ENCODE measurements at regions not wholly inside any gene's neighbourhood (a gene's known extent, or its start where the extent isn't known, plus 50 kb on each side); places are given as distances from the start of the nearest gene placed in this dataset.

DNA sequence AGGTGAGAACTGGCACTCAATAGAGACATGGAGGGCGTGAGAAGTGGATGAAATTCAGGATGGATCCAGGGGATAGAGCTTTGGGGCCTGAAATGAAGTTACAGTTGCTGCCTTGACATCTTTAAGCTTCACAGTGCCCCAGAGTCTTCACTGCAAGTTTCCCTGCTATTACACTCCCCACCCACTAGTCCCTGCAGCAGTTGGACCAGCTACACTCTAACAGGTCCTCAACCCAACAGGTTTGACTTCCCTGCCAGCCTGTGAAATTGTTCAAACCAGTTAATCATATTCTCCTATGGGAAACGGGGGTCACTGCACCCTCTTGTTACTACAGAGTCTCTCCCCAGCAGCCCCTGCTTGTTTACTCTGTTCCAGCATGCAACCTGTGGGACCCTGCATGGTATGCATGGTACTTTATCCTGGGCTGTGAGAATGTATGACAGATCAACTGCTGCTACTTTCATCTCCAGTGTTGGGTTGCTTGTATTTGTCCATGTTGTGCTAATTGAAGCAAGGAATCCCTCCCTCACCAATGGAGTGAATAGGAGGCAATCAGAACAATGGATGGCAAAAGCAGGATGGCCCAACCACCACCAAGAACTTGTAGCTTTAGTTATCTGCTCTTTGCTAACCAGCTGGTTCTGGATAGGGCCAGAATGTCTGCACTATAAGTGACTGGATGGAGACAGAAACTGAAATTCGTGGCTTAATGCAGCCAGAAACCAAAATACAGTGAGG is 314.2 kb downstream of the OLFM4 start:
- TF ChIP-seq, protein P1, sequence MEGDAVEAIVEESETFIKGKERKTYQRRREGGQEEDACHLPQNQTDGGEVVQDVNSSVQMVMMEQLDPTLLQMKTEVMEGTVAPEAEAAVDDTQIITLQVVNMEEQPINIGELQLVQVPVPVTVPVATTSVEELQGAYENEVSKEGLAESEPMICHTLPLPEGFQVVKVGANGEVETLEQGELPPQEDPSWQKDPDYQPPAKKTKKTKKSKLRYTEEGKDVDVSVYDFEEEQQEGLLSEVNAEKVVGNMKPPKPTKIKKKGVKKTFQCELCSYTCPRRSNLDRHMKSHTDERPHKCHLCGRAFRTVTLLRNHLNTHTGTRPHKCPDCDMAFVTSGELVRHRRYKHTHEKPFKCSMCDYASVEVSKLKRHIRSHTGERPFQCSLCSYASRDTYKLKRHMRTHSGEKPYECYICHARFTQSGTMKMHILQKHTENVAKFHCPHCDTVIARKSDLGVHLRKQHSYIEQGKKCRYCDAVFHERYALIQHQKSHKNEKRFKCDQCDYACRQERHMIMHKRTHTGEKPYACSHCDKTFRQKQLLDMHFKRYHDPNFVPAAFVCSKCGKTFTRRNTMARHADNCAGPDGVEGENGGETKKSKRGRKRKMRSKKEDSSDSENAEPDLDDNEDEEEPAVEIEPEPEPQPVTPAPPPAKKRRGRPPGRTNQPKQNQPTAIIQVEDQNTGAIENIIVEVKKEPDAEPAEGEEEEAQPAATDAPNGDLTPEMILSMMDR (IDR thresholded peaks at IDR 0.05): no peak
- TF ChIP-seq POLR2A (IDR thresholded peaks at IDR 0.05): no peak
